ENCODE measurements at regions not wholly inside any gene's neighbourhood (a gene's known extent, or its start where the extent isn't known, plus 50 kb on each side); places are given as distances from the start of the nearest gene placed in this dataset.

GRCh38 chr1:30478799-30479563 lies 244.4 kb downstream of the MATN1 start:
- ChIA-PET CTCF (no interaction called here), POLR2A (no interaction called here)
- Mint-ChIP-seq H3K4me3 (ENCODE audit: unreplicated experiment) (no peak overlapping the region), H3K27me3 (ENCODE audit: insufficient read depth, unreplicated experiment) (no peaks in the 10 kb centered on the region), H3K9me3 (ENCODE audit: unreplicated experiment) (peaks cover 18% of the 10 kb centered on the region), H3K27ac (ENCODE audit: unreplicated experiment) (no peak overlapping the region), H3K36me3 (ENCODE audit: insufficient read depth, unreplicated experiment) (no peaks in the 10 kb centered on the region), H3K4me1 (ENCODE audit: low read depth, unreplicated experiment) (no peaks in the 10 kb centered on the region)
- Histone ChIP-seq H3K4me1 (no peaks in the 10 kb centered on the region), H3K27me3 (replicated peaks; ENCODE audit: control insufficient read depth, insufficient read depth, low read length) (no peaks in the 10 kb centered on the region), H3K36me3 (ENCODE audit: control insufficient read depth, insufficient read depth, low read length) (no peaks in the 10 kb centered on the region), H3K4me3 (ENCODE audit: low read depth, low read length) (no peak overlapping the region), H3K9me3 (no peaks in the 10 kb centered on the region)
- no TSS peak for BruUV-seq (replicated peaks)
- intact Hi-C loops (cut with micrococcal nuclease; ENCODE audit: unreplicated experiment), result no loop called here
- DNase-seq, result no peak
- no peak for TF ChIP-seq CTCF (IDR thresholded peaks at IDR 0.05; ENCODE audit: insufficient read depth in 1 of 2, low read depth in 1 of 2, low read length in 1 of 2, severe bottlenecking in 1 of 2, unreplicated experiment in 1 of 2)

GRCh38 chr1:30478283-30478682 lies 245.1 kb downstream of the MATN1 start:
- H3K4me3 Mint-ChIP-seq (ENCODE audit: unreplicated experiment), result no peak overlapping the region
- no peak for TF ChIP-seq CTCF (IDR thresholded peaks at IDR 0.05; ENCODE audit: insufficient read depth in 1 of 2, low read depth in 1 of 2, low read length in 1 of 2, severe bottlenecking in 1 of 2, unreplicated experiment in 1 of 2)
- POLR2A ChIA-PET, result no interaction called here
- H3K9me3 ChIP-seq, result no peaks in the 10 kb centered on the region
- BruUV-seq (replicated peaks), result no TSS peak
- H3K36me3 Mint-ChIP-seq (ENCODE audit: insufficient read depth, unreplicated experiment), result no peaks in the 10 kb centered on the region
- CTCF ChIA-PET, result no interaction called here
- no peaks in the 10 kb centered on the region for H3K27me3 ChIP-seq (replicated peaks; ENCODE audit: control insufficient read depth, insufficient read depth, low read length)
- peaks cover 18% of the 10 kb centered on the region for H3K9me3 Mint-ChIP-seq (ENCODE audit: unreplicated experiment)
- H3K36me3 ChIP-seq (ENCODE audit: control insufficient read depth, insufficient read depth, low read length), result no peaks in the 10 kb centered on the region
- H3K4me3 ChIP-seq (ENCODE audit: low read depth, low read length), result no peak overlapping the region
- H3K4me1 ChIP-seq, result no peaks in the 10 kb centered on the region
- H3K4me1 Mint-ChIP-seq (ENCODE audit: low read depth, unreplicated experiment), result no peaks in the 10 kb centered on the region
- intact Hi-C loops (cut with micrococcal nuclease; ENCODE audit: unreplicated experiment), result no loop called here
- no peak for DNase-seq
- H3K27me3 Mint-ChIP-seq (ENCODE audit: insufficient read depth, unreplicated experiment), result peaks cover 2% of the 10 kb centered on the region
- no peak overlapping the region for H3K27ac Mint-ChIP-seq (ENCODE audit: unreplicated experiment)

- no peaks in the 10 kb centered on the region for H3K9me3 ChIP-seq
- peaks cover 18% of the 10 kb centered on the region for H3K9me3 Mint-ChIP-seq (ENCODE audit: unreplicated experiment)
- no peaks in the 10 kb centered on the region for H3K36me3 ChIP-seq (ENCODE audit: control insufficient read depth, insufficient read depth, low read length)
- H3K4me3 ChIP-seq (ENCODE audit: low read depth, low read length), result no peak overlapping the region
- H3K4me3 Mint-ChIP-seq (ENCODE audit: unreplicated experiment), result no peak overlapping the region
- no TSS peak for BruUV-seq (replicated peaks)
- H3K4me1 Mint-ChIP-seq (ENCODE audit: low read depth, unreplicated experiment), result no peaks in the 10 kb centered on the region
- POLR2A ChIA-PET, result no interaction called here
- H3K4me1 ChIP-seq, result no peaks in the 10 kb centered on the region
- intact Hi-C loops (cut with micrococcal nuclease; ENCODE audit: unreplicated experiment), result no loop called here
- no peaks in the 10 kb centered on the region for H3K27me3 ChIP-seq (replicated peaks; ENCODE audit: control insufficient read depth, insufficient read depth, low read length)
- no peaks in the 10 kb centered on the region for H3K36me3 Mint-ChIP-seq (ENCODE audit: insufficient read depth, unreplicated experiment)
- TF ChIP-seq CTCF (IDR thresholded peaks at IDR 0.05; ENCODE audit: insufficient read depth in 1 of 2, low read depth in 1 of 2, low read length in 1 of 2, severe bottlenecking in 1 of 2, unreplicated experiment in 1 of 2), result no peak
- peaks cover 8% of the 10 kb centered on the region for H3K27me3 Mint-ChIP-seq (ENCODE audit: insufficient read depth, unreplicated experiment)
- H3K27ac Mint-ChIP-seq (ENCODE audit: unreplicated experiment), result no peak overlapping the region
- CTCF ChIA-PET, result no interaction called here
- DNase-seq, result no peak
Measured at GRCh38 chr1:30477588-30477987, 245.8 kb downstream of the MATN1 start.
